ENCODE measurements at regions not wholly inside any gene's neighbourhood (a gene's known extent, or its start where the extent isn't known, plus 50 kb on each side); places are given as distances from the start of the nearest gene placed in this dataset.
"Not testable (repeated sequence)": the region's sequence is repeated elsewhere in the genome, so short reads cannot be mapped to it uniquely, and the experiment has no call there.

DNA sequence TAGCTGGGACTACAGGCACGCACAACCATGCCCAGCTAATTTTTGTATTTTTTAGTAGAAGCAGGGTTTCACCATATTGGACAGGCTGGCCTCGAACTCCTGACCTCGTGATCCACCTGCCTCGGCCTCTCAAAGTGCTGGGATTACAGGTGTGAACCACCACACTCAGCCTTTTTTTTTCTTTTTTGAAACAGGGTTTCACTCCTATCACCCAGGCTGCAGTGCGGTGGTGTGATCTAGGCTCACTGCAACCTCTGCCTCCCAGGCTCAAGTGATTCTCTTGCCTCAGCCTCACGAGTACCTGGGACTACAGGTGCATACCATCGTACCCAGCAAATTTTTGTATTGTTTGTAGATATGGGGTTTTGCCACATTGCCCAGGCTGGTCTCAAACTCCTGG is 280.9 kb downstream of the GOLGA6L6 start:
- DNase-seq: not testable (repeated sequence)

DNA sequence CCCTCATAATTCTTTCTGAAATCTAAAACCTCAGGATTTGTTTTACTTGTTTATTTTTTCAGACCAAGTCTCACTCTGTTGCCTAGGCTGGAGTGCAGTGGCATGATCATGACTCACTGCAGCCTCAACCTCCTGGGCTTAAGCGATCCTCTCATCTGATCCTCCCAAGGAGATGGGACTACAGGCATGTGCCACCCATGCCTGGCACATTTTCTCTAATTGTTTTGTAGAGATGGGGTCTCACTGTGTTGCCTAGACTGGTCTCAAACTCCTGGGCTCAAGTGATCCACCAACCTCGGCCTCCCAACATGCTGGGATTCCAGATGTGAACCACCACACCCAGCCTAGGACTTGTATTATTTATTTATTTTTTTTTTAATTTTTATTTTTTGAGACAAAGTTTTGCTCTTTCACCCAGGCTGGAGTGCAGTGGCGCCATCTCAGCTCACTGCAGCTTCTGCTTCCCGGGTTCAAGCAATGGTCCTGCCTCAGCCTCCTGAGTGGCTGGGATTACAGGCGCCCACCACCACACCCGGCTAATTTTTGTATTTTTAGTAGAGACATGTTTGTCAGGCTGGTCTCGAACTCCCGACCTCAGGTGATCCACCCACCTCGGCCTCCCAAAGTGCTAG is 281.9 kb downstream of the GOLGA6L6 start:
- not testable (repeated sequence) for DNase-seq

DNA sequence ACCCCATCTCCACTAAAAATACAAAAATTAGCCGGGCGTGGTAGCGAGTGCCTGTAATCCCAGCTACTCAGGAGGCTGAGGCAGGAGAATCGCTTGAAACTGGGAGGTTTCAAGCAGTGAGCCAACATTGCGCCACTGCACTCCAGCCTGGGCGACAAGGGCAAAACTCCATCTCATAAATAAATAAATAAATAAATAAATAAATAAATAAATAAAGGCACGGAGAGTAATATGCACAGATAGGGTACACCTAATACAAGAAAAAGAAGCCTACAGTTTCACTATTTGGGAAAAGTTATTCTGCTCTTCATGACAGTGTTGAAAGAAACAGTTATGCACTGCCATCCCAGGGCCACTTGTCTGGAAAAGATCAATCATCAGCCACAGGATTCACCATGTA is 285.2 kb downstream of the GOLGA6L6 start:
- not testable (repeated sequence) for DNase-seq

- DNase-seq: not testable (repeated sequence)
Measured at GRCh38 chr15:20255641-20256040, 286.0 kb downstream of the GOLGA6L6 start.

GRCh38 chr15:20253047-20253615 is 288.5 kb downstream of the GOLGA6L6 start:
- not testable (repeated sequence) for DNase-seq

- DNase-seq: not testable (repeated sequence)
Measured at GRCh38 chr15:20252040-20252439, 289.6 kb downstream of the GOLGA6L6 start.

GRCh38 chr15:20251214-20252005 is 290.2 kb downstream of the GOLGA6L6 start:
- not testable (repeated sequence) for DNase-seq

DNA sequence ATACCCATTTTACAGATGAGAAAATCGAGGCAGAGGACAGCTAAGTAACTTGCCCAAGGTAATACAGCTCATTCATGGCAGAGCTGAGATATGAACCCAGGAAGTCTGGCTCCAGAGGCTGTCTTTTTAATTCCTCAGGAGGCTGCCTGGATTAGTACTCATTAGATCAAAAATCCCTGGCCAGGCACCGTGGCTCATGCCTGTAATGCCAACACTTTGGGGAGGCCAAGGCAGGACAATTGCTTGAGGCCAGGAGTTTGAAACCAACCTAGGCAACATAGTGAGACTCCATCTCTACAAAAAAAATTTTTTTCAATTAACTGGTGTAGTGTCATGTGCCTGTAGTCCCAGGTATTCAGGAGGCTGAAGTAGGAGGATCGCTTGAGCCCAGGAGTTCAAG is 291.4 kb downstream of the GOLGA6L6 start:
- not testable (repeated sequence) for DNase-seq

DNA sequence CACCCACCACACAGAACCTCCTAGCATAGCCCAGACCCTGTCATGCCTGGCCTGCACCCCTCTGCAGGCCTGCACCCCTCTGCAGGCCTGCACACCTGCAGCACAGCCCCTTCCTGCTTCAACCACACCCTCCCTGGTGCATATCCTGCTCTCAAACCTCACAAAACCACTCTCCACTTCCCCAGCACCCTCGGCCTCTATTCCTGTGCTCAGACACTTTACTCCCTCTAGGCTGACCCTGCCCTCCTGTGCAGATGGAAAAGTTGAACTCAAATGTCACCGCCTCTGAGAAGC is 292.0 kb downstream of the GOLGA6L6 start:
- not testable (repeated sequence) for DNase-seq

GRCh38 chr15:20248434-20248833 is 293.2 kb downstream of the GOLGA6L6 start:
- DNase-seq: not testable (repeated sequence)

GRCh38 chr15:20247137-20247536 is 294.5 kb downstream of the GOLGA6L6 start:
- DNase-seq: not testable (repeated sequence)

DNA sequence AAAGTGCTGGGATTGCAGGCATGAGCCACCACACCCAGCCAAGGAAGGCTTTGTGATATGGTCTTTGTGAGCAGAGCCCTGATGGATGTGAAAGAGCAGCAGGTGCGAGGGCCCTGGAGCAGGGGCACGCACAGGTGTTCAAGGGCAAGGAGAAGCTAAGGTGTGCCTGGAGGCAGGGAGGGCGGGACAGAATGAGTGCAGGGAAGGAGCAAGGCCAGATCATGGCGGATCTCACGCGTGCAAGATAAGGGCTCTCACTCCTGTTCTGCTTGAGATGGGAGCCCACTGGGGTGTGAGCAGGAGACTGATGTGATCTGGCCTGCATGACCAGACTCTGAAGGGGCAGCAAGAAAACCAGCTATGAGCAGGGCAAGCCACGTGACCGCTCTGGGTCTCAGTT is 295.0 kb downstream of the GOLGA6L6 start:
- DNase-seq: not testable (repeated sequence)

DNA sequence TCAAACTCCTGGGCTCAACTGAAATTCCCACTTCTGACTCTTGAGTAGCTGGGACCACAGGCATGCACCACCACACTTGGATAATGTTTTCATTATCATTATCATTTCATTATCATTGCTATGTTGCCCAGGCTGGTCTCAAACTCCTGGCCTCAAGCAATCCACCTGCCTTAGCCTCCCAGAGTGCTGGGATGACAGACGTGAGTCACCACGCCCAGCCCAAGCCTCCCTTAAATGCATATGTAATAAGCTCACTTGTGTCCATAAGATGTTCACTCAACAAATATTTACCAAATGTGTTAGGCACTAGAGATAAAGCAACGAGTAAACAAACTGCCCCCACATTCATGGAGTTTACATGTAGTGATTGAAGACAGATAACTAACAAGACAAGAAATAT is 295.7 kb downstream of the GOLGA6L6 start:
- not testable (repeated sequence) for DNase-seq

GRCh38 chr15:20244792-20245191 is 296.8 kb downstream of the GOLGA6L6 start:
- DNase-seq: not testable (repeated sequence)

DNA sequence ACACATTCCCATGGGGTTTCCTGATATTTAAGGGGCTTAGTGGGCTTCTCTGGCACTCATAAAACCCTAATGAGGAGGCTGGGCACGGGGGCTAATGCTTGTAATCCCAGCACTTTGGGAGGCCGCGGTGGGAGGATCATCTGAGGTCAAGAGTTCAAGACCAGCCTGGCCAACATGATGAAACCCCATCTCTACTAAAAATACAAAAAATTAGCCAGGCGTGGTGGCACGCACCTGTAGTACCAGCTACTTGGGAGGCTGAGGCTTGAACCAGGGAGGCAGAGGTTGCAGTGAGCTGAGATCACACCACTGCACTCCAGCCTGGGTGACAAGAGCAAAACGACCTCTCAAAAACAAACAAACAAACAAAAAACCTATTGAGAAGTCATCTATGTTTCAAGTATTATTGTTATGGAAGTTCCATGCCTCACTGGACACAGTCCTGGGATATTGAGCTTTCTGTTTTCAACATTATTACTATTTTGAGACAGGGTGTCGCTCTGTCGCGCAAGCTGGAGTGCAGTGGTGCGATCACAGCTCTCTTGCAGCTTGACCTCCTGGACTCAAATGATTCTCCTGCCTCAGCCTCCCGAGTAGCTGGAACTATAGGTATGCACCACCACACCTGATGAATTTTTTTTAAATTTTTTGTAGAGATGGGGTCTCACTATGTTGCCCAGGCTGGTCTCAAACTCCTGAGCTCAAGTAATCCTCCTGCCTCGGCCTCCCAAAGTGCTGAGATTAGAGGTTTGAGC is 297.9 kb downstream of the GOLGA6L6 start:
- not testable (repeated sequence) for DNase-seq

DNA sequence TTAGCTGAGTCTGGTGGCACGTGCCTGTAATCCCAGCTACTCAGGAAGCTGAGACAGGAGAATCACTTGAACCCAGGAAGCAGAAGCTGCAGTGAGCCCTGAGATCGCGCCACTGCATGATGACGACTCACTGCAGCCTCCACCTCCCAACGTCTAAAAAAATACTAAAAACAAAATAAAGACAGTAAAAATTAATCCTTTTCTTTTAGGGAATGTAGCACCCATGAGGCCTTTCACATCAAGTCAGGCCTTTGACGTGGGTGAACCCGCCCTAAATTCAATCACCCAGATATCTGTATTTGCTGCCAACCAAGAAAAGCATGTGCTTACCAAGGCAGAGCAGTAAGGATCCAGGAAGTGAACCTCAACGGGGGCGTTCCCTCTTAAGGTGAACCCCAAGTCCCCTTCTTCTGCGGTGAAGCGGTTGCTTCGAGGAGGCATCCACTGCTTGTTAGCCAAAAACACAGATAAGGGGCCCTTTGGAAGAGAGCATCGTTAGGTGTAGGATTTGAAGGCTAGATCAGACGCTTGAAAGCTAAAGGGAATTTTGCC is 301.2 kb downstream of the GOLGA6L6 start:
- not testable (repeated sequence) for DNase-seq

- not testable (repeated sequence) for DNase-seq
Measured at GRCh38 chr15:20239186-20239585, 302.4 kb downstream of the GOLGA6L6 start.

- DNase-seq: not testable (repeated sequence)
Measured at GRCh38 chr15:20237256-20238020, 304.2 kb downstream of the GOLGA6L6 start.

GRCh38 chr15:20235728-20236127 is 305.9 kb downstream of the GOLGA6L6 start:
- DNase-seq: not testable (repeated sequence)

DNA sequence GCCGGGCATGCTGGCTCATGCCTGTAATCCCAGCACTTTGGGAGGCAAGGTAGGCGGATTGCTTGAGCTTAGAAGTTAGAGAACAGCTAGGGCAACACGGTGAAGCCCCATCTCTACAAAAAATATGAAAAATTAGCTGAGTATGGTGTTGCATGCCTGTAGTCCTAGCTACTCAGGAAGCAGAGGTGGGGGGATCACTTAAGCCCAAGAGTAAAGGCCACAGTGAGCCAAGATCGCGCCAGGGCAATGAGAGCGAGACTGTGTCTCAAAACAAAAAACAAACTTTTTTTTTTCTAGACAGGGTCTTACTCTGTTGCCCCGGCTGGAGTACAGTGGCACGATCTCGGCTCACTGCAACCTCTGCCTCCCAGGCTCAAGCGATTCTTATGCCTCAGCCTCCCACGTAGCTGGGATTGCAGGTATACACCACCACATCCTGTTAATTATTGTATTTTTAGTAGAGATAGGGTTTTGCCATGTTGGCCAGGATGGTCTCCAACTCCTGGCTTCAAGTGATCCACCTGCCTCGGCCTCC is 307.5 kb downstream of the GOLGA6L6 start:
- not testable (repeated sequence) for DNase-seq

- not testable (repeated sequence) for DNase-seq
Measured at GRCh38 chr15:20232457-20232856, 309.1 kb downstream of the GOLGA6L6 start.

- not testable (repeated sequence) for DNase-seq
Measured at GRCh38 chr15:20230656-20231055, 310.9 kb downstream of the GOLGA6L6 start.
